Caco-2 (cell line): ENCODE measurements at regions not wholly inside any gene's neighbourhood (a gene's known extent, or its start where the extent isn't known, plus 50 kb on each side); places are given as distances from the start of the nearest gene placed in this dataset.

Experiments
- BruUV-seq: library from RNA; stranded (reverse); fragments of 400-500 nt; replicated peaks from 2 replicates; lab custom pipeline; 2021; lab: Mats Ljungman, UMichigan
- CTCF ChIA-PET: fragments of 300-600 bp; sonication (Branson Sonifier 250); formaldehyde crosslinking; loops from one replicate; lab custom pipeline; 2022; ENCODE audit warnings: antibody characterized with exemption; lab: Charles Lee
- POLR2A ChIA-PET: fragments of 300-600 bp; sonication (Branson Sonifier 250); formaldehyde crosslinking; loops from one replicate; lab custom pipeline; 2022; ENCODE audit warnings: antibody characterized with exemption; lab: Charles Lee
- DNase-seq, 2 experiments: peaks; one replicate each; pipeline versions ENCODE4 v3.0.0 to v3.0.0-alpha.2; 2020 to 2022
- H3K27me3 ChIP-seq: replicated peaks from 2 replicates; pipeline ENCODE4 v1.6.0; 2011; ENCODE audit warnings: low read length; ENCODE audit not compliant: control insufficient read depth, insufficient read depth
- H3K36me3 ChIP-seq: 2 replicates; pipeline ENCODE4 v1.5.1; 2011; ENCODE audit warnings: low read length; ENCODE audit not compliant: control insufficient read depth, insufficient read depth
- H3K4me1 ChIP-seq: fragments of 250-450 bp; sonication (Bioruptor Pico); 2 replicates; pipeline ENCODE4 v1.5.1; 2020; ENCODE audit warnings: mild to moderate bottlenecking
- H3K4me3 ChIP-seq: 2 replicates; pipeline ENCODE4 v1.5.1; 2011; ENCODE audit warnings: low read depth, mild to moderate bottlenecking, control low read depth, low read length
- H3K9me3 ChIP-seq: fragments of 250-450 bp; sonication (Bioruptor Pico); 2 replicates; pipeline ENCODE4 v1.5.1; 2020; ENCODE audit warnings: mild to moderate bottlenecking, moderate library complexity
- H3K27ac Mint-ChIP-seq: one replicate; pipeline ENCODE4 v1.8.0; 2022; ENCODE audit warnings: mixed read lengths; ENCODE audit not compliant: unreplicated experiment
- H3K27me3 Mint-ChIP-seq: one replicate; pipeline ENCODE4 v1.8.0; 2022; ENCODE audit warnings: mixed read lengths; ENCODE audit not compliant: insufficient read depth, unreplicated experiment
- H3K36me3 Mint-ChIP-seq: one replicate; pipeline ENCODE4 v1.8.0; 2022; ENCODE audit warnings: mild to moderate bottlenecking, mixed read lengths; ENCODE audit not compliant: insufficient read depth, unreplicated experiment
- H3K4me1 Mint-ChIP-seq: one replicate; pipeline ENCODE4 v1.8.0; 2022; ENCODE audit warnings: low read depth, mixed read lengths; ENCODE audit not compliant: unreplicated experiment
- H3K4me3 Mint-ChIP-seq: one replicate; pipeline ENCODE4 v1.8.0; 2022; ENCODE audit warnings: mild to moderate bottlenecking, moderate library complexity, mixed read lengths; ENCODE audit not compliant: unreplicated experiment
- H3K9me3 Mint-ChIP-seq: one replicate; pipeline ENCODE4 v1.8.0; 2022; ENCODE audit warnings: mixed read lengths; ENCODE audit not compliant: unreplicated experiment
- intact Hi-C: fragments of 100-400 bp; cut with micrococcal nuclease; formaldehyde crosslinking; loops from one replicate; pipeline ENCODE4 v1.10.0; 2022; ENCODE audit not compliant: unreplicated experiment
- TF ChIP-seq, protein P1 (sequence below), 2 experiments: fragments of 200-600 bp in 1 of 2; IDR thresholded peaks; 1 replicate in 1 of 2; 2 replicates in 1 of 2; pipeline versions ENCODE4 v1.5.1 to v1.8.0; 2011 to 2022; ENCODE audit warnings: antibody characterized with exemption in 1 of 2, control low read depth in 1 of 2, inconsistent platforms in 1 of 2, low read depth in 1 of 2, low read length in 1 of 2, mild to moderate bottlenecking in 1 of 2, moderate library complexity in 1 of 2; ENCODE audit not compliant: insufficient read depth in 1 of 2, severe bottlenecking in 1 of 2, unreplicated experiment in 1 of 2

DNA sequence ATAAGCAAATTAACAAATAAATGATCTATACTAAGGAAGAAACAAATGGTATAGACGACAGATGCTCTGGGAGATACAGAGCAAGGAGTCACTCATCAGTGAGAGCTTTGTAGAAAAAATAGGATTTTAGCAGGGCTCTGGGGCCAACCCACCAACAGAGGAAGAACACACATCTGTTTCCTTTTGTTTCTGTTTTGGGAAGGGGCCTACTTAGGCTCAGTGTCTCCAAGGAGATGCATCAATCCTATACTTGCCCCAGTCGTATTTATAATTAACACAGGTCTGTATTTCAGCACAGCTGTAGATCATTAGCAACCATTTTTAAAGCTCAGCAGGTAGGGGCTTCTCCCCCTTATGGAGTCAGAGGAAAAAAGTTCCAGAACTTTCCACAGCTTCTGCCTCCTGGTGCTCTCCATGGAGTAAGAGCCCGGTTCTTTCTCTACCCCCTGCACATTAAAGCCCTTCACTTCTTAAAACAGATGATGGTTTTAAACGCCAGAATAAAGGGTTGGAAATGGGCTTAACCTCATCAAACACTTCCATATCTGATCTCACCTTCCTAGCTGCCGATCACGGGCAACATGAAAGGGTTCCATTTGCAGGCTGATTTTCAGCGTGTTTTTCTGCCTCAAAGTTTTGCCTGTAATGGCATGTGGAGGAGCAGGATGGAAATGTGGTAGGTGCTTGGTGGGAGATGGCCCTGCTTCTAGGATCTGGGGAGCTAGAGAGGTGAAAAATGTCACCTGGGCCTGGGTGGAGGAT, 291.7 kb downstream of the TCF7L2 start:
- BruUV-seq: no TSS peak
- no peaks in the 10 kb centered on the region for H3K27me3 ChIP-seq
- CTCF ChIA-PET: no interaction called here
- no peak overlapping the region for H3K4me3 ChIP-seq
- DNase-seq: no peak
- intact Hi-C loops: no loop called here
- no peaks in the 10 kb centered on the region for H3K4me1 ChIP-seq
- no peaks in the 10 kb centered on the region for H3K9me3 Mint-ChIP-seq
- POLR2A ChIA-PET: no interaction called here
- TF ChIP-seq, protein P1, sequence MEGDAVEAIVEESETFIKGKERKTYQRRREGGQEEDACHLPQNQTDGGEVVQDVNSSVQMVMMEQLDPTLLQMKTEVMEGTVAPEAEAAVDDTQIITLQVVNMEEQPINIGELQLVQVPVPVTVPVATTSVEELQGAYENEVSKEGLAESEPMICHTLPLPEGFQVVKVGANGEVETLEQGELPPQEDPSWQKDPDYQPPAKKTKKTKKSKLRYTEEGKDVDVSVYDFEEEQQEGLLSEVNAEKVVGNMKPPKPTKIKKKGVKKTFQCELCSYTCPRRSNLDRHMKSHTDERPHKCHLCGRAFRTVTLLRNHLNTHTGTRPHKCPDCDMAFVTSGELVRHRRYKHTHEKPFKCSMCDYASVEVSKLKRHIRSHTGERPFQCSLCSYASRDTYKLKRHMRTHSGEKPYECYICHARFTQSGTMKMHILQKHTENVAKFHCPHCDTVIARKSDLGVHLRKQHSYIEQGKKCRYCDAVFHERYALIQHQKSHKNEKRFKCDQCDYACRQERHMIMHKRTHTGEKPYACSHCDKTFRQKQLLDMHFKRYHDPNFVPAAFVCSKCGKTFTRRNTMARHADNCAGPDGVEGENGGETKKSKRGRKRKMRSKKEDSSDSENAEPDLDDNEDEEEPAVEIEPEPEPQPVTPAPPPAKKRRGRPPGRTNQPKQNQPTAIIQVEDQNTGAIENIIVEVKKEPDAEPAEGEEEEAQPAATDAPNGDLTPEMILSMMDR (IDR thresholded peaks at IDR 0.05; ENCODE audit: insufficient read depth in 1 of 2, low read depth in 1 of 2, low read length in 1 of 2, severe bottlenecking in 1 of 2, unreplicated experiment in 1 of 2): no peak
- H3K4me3 Mint-ChIP-seq: no peak overlapping the region
- no peak overlapping the region for H3K27ac Mint-ChIP-seq
- no peaks in the 10 kb centered on the region for H3K36me3 Mint-ChIP-seq
- H3K4me1 Mint-ChIP-seq: no peaks in the 10 kb centered on the region
- H3K27me3 Mint-ChIP-seq: peaks cover 8% of the 10 kb centered on the region
- H3K36me3 ChIP-seq: no peaks in the 10 kb centered on the region
- H3K9me3 ChIP-seq: no peaks in the 10 kb centered on the region

DNA sequence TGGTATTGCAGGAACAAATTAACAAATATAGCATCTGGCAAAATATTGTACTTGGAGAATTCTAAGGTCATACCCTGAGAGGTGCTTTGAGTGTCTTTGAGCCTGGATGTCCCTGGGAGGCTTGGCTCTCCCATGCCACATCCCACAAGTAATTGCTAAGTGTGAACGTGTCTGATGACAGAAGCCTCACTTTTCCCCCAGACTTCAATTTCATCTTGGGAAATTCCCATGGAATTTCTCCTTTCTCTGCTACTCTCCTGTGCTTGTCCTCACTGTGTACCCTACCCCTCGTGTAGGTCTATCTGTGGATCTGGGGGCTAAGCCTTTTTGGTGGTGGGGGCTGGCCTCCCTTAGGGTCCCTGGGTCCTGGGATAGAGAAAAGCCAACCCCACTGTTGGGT, 293.3 kb downstream of the TCF7L2 start:
- Mint-ChIP-seq H3K36me3 (no peaks in the 10 kb centered on the region), H3K4me1 (no peaks in the 10 kb centered on the region), H3K27me3 (peaks cover 8% of the 10 kb centered on the region), H3K4me3 (no peak overlapping the region), H3K27ac (no peak overlapping the region), H3K9me3 (no peaks in the 10 kb centered on the region)
- no peaks in the 10 kb centered on the region for H3K9me3 ChIP-seq
- H3K27me3 ChIP-seq: no peaks in the 10 kb centered on the region
- POLR2A ChIA-PET: no interaction called here
- no peaks in the 10 kb centered on the region for H3K36me3 ChIP-seq
- no peaks in the 10 kb centered on the region for H3K4me1 ChIP-seq
- intact Hi-C loops: no loop called here
- DNase-seq: no peak
- BruUV-seq: no TSS peak
- H3K4me3 ChIP-seq: no peak overlapping the region
- CTCF ChIA-PET: no interaction called here
- TF ChIP-seq, protein P1 (IDR thresholded peaks at IDR 0.05; ENCODE audit: insufficient read depth in 1 of 2, low read depth in 1 of 2, low read length in 1 of 2, severe bottlenecking in 1 of 2, unreplicated experiment in 1 of 2): no peak

DNA sequence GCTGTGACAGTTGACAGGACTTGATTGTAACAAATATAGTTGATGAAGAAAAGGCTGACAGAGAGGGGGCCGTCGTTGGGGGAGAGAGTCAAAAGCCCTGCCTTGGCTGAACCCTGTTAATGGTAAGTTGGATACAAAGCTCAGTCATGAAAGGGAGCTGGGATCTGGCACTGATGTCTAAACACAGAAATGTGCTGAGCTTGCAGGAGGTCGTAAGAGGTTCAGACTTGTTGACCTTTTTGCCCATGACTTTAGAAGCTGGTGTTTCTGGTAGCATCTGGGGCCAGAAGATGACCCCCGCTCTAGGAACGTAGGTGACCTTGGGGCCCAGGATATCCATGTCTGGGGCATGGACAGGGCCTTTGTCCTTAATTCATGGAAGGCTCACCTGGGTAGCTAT, 294.7 kb downstream of the TCF7L2 start:
- BruUV-seq: no TSS peak
- Mint-ChIP-seq H3K4me1 (peaks cover 6% of the 10 kb centered on the region), H3K27me3 (peaks cover 7% of the 10 kb centered on the region), H3K9me3 (no peaks in the 10 kb centered on the region), H3K36me3 (no peaks in the 10 kb centered on the region), H3K4me3 (no peak overlapping the region), H3K27ac (no peak overlapping the region)
- no peaks in the 10 kb centered on the region for H3K9me3 ChIP-seq
- H3K4me3 ChIP-seq: no peak overlapping the region
- H3K27me3 ChIP-seq: no peaks in the 10 kb centered on the region
- H3K4me1 ChIP-seq: no peaks in the 10 kb centered on the region
- CTCF ChIA-PET: no interaction called here
- TF ChIP-seq, protein P1 (IDR thresholded peaks at IDR 0.05; ENCODE audit: insufficient read depth in 1 of 2, low read depth in 1 of 2, low read length in 1 of 2, severe bottlenecking in 1 of 2, unreplicated experiment in 1 of 2): no peak
- no peak for DNase-seq
- intact Hi-C loops: no loop called here
- POLR2A ChIA-PET: no interaction called here
- no peaks in the 10 kb centered on the region for H3K36me3 ChIP-seq
